ENCODE measurements at regions not wholly inside any gene's neighbourhood (a gene's known extent, or its start where the extent isn't known, plus 50 kb on each side); places are given as distances from the start of the nearest gene placed in this dataset.
"Not testable (repeated sequence)": the region's sequence is repeated elsewhere in the genome, so short reads cannot be mapped to it uniquely, and the experiment has no call there.

DNA sequence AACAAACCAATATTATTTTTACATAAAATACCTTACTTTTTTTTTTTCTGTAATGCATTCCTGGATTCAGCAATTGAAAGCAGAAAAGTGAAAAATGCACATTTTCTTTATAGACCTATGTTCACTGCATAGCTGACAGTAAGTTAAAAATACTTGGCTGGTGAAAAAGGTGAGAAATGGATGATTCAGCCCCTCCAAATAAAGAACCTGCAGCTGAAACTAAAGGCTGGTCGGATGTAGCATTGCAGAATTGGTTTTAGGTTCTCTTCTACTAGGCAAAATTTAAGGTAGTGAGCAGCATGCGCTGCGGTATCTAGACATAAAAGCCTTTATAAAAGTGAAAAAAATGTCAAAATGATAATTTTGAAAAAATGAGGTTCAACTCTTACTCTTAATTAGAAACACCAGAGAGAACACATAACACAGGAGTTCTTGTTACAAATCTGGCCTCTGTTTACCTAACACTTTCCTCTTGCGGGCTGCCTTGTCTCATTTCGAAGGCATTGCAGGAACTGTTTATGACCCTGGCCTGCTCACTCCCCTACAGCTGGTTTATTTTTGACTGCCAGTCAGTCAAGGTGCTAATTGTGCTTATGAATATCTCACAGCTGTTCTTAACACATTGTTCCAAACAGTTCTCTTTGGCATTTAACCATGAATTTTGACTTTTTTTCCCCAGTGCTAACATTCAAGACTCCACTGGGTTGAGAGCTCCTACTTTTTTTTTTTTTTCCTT, 455.4 kb upstream of the TBL1XR1 start:
- ChIA-PET POLR2A (interaction anchor here (0.6 kb wide), 1 partner anchor 115 kb away, joined by 3 read pairs; no protein-coding TSS in a partner anchor), CTCF (no interaction called here)

- POLR2A ChIA-PET, result no interaction called here
- CTCF ChIA-PET, result no interaction called here
Measured at GRCh38 chr3:177657243-177657642, 460.0 kb upstream of the TBL1XR1 start.

DNA sequence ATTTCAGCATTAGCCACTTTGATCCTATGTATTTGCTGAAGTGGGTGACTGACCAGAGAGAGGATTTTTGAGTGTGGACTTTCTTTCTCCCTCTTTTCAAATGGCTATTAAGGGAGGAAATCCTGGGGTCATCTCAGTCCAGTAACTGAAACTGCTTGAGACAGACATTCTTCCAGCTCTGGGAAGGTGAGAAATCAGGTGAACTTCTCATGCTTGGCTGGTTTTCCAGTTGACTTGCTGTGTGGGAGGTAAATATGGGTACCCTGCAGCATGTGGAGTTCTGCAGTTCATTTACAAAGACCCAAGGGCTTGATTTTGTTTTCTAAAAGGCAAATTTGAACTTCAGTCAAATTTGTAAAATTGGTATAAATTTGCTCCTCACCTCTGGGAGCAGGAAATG, 461.1 kb upstream of the TBL1XR1 start:
- ChIA-PET POLR2A (no interaction called here), CTCF (no interaction called here)

DNA sequence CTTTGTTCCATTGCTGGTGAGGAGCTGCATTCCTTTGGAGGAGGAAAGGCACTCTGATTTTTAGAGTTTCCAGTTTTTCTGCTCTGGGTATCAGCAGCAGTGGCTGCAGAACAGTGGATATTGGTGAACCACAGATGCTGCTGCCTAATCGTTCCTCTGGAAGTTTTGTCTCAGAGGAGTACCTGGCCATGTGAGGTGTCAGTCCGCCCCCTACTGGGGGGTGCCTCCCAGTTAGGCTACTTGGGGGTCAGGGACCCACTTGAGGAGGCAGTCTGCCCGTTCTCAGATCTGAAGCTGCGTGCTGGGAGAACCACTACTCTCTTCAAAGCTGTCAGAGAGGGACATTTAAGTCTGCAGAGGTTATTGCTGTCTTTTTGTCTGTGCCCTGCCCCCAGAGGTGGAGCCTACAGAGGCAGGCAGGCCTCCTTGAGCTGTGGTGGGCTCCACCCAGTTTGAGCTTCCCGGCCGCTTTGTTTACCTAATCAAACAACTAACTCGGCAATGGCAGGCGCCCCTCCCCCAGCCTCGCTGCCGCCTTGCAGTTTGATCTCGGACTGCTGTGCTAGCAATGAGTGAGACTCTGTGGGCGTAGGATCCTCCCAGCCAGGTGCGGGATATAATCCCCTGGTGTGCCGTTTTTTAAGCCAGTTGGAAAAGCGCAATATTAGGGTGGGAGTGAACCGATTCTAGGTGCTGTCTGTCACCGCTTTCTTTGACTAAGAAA, 467.3 kb upstream of the TBL1XR1 start:
- POLR2A ChIA-PET, result not testable (repeated sequence)
- CTCF ChIA-PET, result interaction anchor here (1.1 kb wide), 1 partner anchor 29 kb away, joined by 3 read pairs; no protein-coding TSS in a partner anchor

DNA sequence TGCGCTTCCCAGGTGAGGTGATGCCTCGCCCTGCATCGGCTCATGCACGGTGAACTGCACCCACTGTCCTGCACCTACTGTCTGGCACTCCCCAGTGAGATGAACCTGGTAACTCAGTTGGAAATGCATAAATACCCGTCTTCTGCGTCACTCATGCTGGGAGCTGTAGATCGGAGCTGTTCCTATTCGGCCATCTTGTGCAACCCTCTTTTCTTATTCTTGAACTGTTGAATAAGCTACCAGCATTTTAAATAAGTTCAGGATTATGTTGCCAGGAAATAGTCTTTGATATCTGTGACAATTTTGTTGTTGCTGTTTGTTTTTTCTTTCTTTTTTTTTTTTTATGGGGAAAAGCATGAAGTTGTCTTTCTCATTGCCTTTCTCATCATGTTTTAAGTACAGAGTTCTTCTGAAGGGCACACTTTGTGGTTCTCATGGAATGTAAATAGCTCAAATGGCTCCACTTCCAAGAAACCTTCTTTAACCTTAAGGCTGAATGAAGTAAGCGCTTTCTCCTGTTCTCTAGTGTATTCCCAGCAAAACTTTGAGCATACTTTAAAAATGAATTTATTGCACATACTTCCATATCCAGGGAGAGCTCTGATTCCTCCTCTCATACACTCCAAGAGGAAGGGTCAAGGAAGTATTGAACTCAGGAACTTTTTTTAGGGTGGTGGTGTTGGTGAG, 468.0 kb upstream of the TBL1XR1 start:
- CTCF ChIA-PET, result no interaction called here
- POLR2A ChIA-PET, result no interaction called here

DNA sequence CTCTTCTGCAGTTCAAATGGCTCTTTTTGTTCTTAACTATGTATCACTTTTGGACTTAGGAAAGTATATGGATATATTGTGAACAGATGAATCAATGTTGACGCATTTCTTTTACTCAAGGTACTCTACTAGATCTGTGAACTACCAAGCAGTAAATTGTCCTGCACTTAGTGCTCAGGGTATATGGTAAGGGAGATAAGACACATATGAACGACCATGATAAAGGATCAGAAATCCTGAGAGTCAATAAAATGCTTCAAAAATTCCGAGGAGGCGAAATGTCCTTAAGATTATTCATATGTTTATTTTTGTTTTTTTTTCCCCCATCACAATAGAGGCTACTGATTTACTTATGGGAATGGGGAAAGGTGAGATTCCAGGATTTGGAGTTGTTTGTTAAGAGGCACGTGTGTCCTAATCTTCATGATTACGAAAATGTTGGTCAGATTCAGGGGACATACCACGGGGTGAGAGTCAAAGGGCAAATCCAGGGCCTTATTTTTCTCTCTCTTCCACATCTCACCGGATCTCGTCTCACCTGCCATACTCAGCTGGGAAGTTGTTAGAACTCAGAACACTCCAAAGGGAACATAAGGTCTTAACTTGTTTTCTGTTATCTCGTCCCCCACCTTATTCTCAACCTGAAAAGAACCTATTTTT, 475.1 kb upstream of the TBL1XR1 start:
- POLR2A ChIA-PET, result no interaction called here
- CTCF ChIA-PET, result no interaction called here

DNA sequence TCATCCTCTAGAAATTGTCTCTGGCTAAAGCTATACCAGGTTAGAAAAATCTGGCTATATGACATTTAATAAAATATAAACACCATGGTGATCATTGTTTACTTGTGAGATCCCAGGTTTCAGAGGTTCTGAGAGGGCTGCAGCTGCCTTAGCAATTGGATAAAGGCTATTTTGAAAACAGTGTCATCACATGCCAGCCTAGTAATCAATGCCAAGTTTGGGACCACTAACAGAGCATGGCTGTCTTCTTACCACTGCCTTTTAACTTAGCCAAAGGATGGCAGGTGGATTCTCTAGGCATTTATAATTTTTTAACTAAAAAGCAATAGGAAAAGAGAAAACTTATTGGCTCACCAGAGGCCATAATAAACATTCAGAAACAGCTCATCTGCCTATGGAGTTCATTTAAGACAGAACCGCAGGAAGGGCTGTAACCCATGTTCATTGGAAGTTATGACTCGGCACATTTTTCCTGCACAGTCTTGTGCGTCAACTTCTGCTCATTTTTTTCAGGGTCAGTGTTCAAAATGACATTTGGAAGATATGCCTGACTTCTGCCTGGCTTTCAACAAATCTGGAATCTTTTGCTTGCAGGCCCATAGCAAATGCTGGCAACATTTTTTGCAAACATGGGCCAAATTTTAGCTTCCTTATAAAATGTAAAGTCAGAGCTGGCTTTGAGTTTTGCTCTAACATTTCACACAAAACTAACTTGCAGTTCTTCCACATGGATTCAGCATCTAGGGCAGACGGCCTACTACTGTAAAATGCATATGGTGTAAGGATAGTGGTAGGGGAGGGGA, 476.0 kb upstream of the TBL1XR1 start:
- ChIA-PET POLR2A (interaction anchor here (0.5 kb wide), 1 partner anchor 203 kb away, joined by 4 read pairs; no protein-coding TSS in a partner anchor), CTCF (no interaction called here)

DNA sequence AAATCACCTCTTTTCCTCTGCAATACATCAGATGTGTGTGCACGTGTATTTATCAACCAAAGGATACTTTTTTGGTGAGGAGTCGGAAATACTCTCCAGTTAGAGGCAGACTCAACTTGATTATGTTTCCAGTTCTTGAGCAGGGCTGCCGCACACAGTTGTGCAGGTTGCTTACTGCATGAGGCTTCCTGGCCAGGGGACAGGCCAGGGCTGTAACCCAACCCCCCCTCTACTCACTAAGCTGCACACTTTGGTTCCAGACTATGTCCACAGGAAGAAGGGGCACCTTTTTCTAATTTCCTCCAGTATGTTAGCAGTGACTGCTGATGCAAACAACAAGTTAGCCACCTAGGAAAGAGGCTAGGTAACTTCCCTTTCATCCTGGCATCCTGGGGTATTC, 476.9 kb upstream of the TBL1XR1 start:
- CTCF ChIA-PET, result no interaction called here

DNA sequence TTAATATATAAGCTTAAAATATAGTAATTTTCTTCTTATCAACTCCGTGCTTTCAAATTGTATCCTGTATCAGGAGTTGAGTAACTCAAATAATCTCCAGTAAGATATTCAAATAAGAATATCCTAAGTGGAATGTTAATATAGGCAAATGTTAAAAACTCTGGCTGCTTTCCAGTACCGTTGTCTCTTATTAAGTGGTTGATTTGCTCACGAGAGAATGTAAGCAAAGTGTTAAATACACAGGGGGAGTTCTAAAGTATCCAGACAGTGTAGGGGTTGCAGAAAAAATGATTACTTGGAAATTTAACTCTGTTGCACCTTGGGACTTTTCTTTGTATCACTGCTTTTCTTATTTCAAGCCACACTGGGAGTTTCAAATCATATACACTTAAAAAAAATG, 478.9 kb upstream of the TBL1XR1 start:
- ChIA-PET CTCF (interaction anchor here (0.5 kb wide), 1 partner anchor 580 kb away, joined by 3 read pairs; no protein-coding TSS in a partner anchor), POLR2A (no interaction called here)

More for the DNA sequence above, 476.9 kb upstream of the TBL1XR1 start:
- POLR2A ChIA-PET, result no interaction called here

- CTCF ChIA-PET, result no interaction called here
- POLR2A ChIA-PET, result no interaction called here
Measured at GRCh38 chr3:177676947-177677587, 479.8 kb upstream of the TBL1XR1 start.

- POLR2A ChIA-PET, result interaction anchor here (0.5 to 0.6 kb wide), 3 partner anchors 89 to 533 kb away, joined by 3 to 17 read pairs (median 4); no protein-coding TSS in a partner anchor
- CTCF ChIA-PET, result interaction anchor here (0.6 kb wide), 1 partner anchor 82 kb away, joined by 3 read pairs; no protein-coding TSS in a partner anchor
Measured at GRCh38 chr3:177679568-177680471, 482.5 kb upstream of the TBL1XR1 start.

DNA sequence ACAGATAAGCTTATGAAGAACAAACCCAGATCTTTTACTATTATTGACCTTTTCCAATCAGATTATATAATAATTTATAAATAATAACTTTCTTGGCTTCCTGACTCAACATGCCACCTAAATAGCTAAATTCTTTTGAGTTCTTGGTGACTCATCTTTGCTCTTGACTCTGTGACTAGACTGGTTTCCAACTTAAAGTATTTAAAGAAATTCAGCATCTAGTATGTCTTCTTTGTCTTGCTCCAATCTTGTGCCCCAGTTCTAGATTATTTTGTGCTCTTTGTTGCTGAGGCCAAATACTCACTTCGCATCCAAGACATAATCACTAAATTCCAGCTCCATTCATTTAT, 483.2 kb upstream of the TBL1XR1 start:
- CTCF ChIA-PET, result no interaction called here
- POLR2A ChIA-PET, result interaction anchor here (0.6 kb wide), 1 partner anchor 123 kb away, joined by 3 read pairs; no protein-coding TSS in a partner anchor

DNA sequence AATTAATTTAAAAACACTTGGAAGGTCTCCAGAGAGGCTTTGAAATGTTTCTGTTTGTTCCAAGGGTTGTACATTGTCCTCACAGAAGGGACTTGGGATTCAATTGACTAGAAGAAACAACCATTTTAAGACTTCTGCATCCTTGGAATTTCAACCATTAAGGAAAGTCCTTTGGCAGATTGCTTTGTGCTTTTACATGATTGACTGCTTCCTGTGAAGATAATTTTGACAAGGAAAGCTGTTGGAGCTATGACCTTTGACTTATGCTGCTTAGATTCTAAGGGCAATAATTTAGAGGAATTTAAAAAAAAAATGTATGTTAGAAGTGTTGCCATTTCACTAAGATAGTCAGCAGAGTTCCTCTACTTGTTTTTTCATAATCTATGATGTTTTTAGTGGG, 483.9 kb upstream of the TBL1XR1 start:
- ChIA-PET POLR2A (no interaction called here), CTCF (no interaction called here)

DNA sequence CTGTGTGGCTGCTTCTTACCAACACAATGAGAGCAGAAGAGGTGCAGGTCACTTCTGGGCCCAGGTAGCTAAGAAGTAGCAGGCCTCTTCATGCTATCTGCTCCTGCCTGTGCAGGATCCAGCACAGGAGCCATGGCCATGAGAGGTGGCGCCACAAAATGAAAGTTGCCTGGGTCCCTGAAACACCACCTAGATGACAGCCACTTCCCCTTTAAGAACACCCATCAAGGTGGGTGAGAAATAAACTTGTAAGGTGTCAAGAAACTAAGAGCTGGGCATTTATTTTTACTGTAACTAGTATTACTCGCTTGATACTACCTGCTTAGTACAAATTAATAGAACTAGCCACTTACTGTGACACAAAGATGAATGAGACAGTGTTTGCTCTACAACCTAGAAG, 484.6 kb upstream of the TBL1XR1 start:
- POLR2A ChIA-PET, result no interaction called here
- CTCF ChIA-PET, result no interaction called here

- POLR2A ChIA-PET, result interaction anchor here (0.6 kb wide), 1 partner anchor 562 kb away, joined by 3 read pairs; no protein-coding TSS in a partner anchor
- CTCF ChIA-PET, result no interaction called here
Measured at GRCh38 chr3:177683586-177683985, 486.3 kb upstream of the TBL1XR1 start.

- CTCF ChIA-PET, result no interaction called here
- POLR2A ChIA-PET, result no interaction called here
Measured at GRCh38 chr3:177686671-177687070, 489.4 kb upstream of the TBL1XR1 start.

- POLR2A ChIA-PET, result no interaction called here
- CTCF ChIA-PET, result no interaction called here
Measured at GRCh38 chr3:177687291-177687690, 490.0 kb upstream of the TBL1XR1 start.

DNA sequence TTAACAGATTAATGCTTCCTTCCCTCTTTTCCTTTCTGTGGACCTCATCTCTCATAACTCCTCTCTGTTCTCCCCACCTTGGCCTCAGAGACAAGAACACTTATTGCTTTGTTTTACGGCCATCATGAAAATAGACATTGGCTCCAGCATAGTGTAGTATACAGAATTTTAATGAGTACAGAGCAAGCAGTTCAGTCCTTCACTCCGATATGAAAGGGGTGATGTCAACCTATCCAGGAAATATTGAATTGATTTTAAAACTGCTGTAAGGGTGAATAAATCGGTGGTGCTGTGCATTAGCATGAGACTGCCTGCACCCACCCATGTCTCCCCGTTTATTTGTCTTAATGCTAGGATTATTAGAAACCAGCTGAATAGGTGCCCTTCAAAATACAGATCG, 490.9 kb upstream of the TBL1XR1 start:
- CTCF ChIA-PET, result no interaction called here
- POLR2A ChIA-PET, result no interaction called here
